MM.1S (cell line): ENCODE measurements at regions not wholly inside any gene's neighbourhood (a gene's known extent, or its start where the extent isn't known, plus 50 kb on each side); places are given as distances from the start of the nearest gene placed in this dataset.

Source experiments
- DNase-seq: peaks from one replicate; pipeline ENCODE4 v3.0.0-alpha.2; 2015
- H2AFZ ChIP-seq: fragments of 300-600 bp; sonication (generic); 2 replicates; pipeline ENCODE4 v1.6.0; 2016; ENCODE audit warnings: antibody characterized with exemption, low read length
- H3F3A ChIP-seq: fragments of 300-600 bp; sonication (generic); 2 replicates; pipeline ENCODE4 v1.6.1; 2016; ENCODE audit warnings: mild to moderate bottlenecking, antibody characterized with exemption, low read length, moderate library complexity, mixed read lengths; ENCODE audit not compliant: insufficient read depth
- H3K27ac ChIP-seq: fragments of 300-600 bp; sonication (generic); 2 replicates; pipeline ENCODE4 v1.5.1; 2016; ENCODE audit warnings: mild to moderate bottlenecking, low read length
- H3K27me3 ChIP-seq: fragments of 300-600 bp; sonication (generic); replicated peaks from 2 replicates; pipeline ENCODE4 v1.6.0; 2016; ENCODE audit warnings: low read length; ENCODE audit not compliant: insufficient read depth
- H3K36me3 ChIP-seq: fragments of 300-600 bp; sonication (generic); replicated peaks from 2 replicates; pipeline ENCODE4 v1.6.1; 2016; ENCODE audit warnings: mild to moderate bottlenecking, low read length, mixed read lengths; ENCODE audit not compliant: insufficient read depth
- H3K4me1 ChIP-seq: fragments of 300-600 bp; sonication (generic); 2 replicates; pipeline ENCODE4 v1.6.1; 2016; ENCODE audit warnings: low read length, mixed read lengths
- H3K4me2 ChIP-seq: fragments of 300-600 bp; sonication (generic); 2 replicates; pipeline ENCODE4 v1.6.0; 2016; ENCODE audit warnings: low read depth, low read length
- H3K4me3 ChIP-seq: fragments of 300-600 bp; sonication (generic); 2 replicates; pipeline ENCODE4 v1.5.1; 2016; ENCODE audit warnings: low read length, mixed read lengths
- H3K79me2 ChIP-seq: fragments of 300-600 bp; sonication (generic); 2 replicates; pipeline ENCODE4 v1.6.1; 2016; ENCODE audit warnings: mixed run types, low read length, mixed read lengths
- H3K9ac ChIP-seq: fragments of 300-600 bp; sonication (generic); 2 replicates; pipeline ENCODE4 v1.6.1; 2016; ENCODE audit warnings: low read length, mixed read lengths
- H3K9me2 ChIP-seq: fragments of 300-600 bp; sonication (generic); replicated peaks from 2 replicates; pipeline ENCODE4 v1.6.1; 2016; ENCODE audit warnings: mild to moderate bottlenecking, low read length, mixed read lengths; ENCODE audit not compliant: insufficient read depth
- H3K9me3 ChIP-seq: fragments of 300-600 bp; sonication (generic); replicated peaks from 2 replicates; pipeline ENCODE4 v1.6.1; 2016; ENCODE audit warnings: mild to moderate bottlenecking, low read length, mixed read lengths; ENCODE audit not compliant: insufficient read depth
- H4K20me1 ChIP-seq: fragments of 300-600 bp; sonication (generic); 2 replicates; pipeline ENCODE4 v1.6.1; 2016; ENCODE audit warnings: mild to moderate bottlenecking, low read length, moderate library complexity, mixed read lengths; ENCODE audit not compliant: insufficient read depth
- EZH2 ChIP-seq: fragments of 300-600 bp; sonication (generic); optimal IDR thresholded peaks from 2 replicates; pipeline ENCODE3; 2017; ENCODE audit warnings: low read depth, mild to moderate bottlenecking, antibody characterized with exemption, low read length, mixed read lengths
- EZH2phosphoT487 ChIP-seq: fragments of 300-600 bp; sonication (generic); IDR thresholded peaks from 2 replicates; pipeline ENCODE4 v1.6.1; 2018; ENCODE audit warnings: antibody characterized with exemption, low read length
- TF ChIP-seq, protein P1 (sequence below): fragments of 300-600 bp; sonication (generic); IDR thresholded peaks from 2 replicates; pipeline ENCODE4 v1.5.1; 2016; ENCODE audit warnings: antibody characterized with exemption, low read length, mixed read lengths

DNA sequence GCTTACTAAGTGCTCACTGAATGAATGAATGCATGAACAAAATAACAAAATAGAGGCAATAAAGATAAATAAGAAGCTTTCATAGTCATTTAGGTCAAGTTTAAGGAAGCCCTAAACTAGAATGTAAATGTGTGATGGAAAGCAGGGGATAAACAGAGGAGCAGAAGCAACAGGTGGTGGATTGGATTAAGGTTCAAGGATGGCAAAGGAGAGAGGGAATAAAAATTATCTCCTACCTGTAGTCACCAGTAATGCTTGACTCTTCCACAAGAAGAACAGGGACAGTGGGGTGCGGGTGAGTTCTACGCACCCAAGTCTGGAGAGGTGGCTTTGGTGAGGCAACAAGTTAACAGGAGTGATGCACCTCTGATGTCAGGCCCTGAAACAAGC lies 212.4 kb downstream of the ZIC5 start:
- H4K20me1 ChIP-seq = no peaks in the 10 kb centered on the region
- H3K4me2 ChIP-seq = no peak overlapping the region
- no peak overlapping the region for H3K27ac ChIP-seq
- DNase-seq = no peak
- H2AFZ ChIP-seq = no peak overlapping the region
- no peak overlapping the region for H3K9ac ChIP-seq
- H3F3A ChIP-seq = no peaks in the 10 kb centered on the region
- no peaks in the 10 kb centered on the region for H3K9me2 ChIP-seq
- no peaks in the 10 kb centered on the region for H3K4me1 ChIP-seq
- TF ChIP-seq EZH2phosphoT487 = no peak
- TF ChIP-seq, protein P1, sequence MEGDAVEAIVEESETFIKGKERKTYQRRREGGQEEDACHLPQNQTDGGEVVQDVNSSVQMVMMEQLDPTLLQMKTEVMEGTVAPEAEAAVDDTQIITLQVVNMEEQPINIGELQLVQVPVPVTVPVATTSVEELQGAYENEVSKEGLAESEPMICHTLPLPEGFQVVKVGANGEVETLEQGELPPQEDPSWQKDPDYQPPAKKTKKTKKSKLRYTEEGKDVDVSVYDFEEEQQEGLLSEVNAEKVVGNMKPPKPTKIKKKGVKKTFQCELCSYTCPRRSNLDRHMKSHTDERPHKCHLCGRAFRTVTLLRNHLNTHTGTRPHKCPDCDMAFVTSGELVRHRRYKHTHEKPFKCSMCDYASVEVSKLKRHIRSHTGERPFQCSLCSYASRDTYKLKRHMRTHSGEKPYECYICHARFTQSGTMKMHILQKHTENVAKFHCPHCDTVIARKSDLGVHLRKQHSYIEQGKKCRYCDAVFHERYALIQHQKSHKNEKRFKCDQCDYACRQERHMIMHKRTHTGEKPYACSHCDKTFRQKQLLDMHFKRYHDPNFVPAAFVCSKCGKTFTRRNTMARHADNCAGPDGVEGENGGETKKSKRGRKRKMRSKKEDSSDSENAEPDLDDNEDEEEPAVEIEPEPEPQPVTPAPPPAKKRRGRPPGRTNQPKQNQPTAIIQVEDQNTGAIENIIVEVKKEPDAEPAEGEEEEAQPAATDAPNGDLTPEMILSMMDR = no peak
- TF ChIP-seq EZH2 = no peak
- no peaks in the 10 kb centered on the region for H3K79me2 ChIP-seq
- no peak overlapping the region for H3K4me3 ChIP-seq
- H3K9me3 ChIP-seq = no peaks in the 10 kb centered on the region
- H3K27me3 ChIP-seq = no peaks in the 10 kb centered on the region
- no peaks in the 10 kb centered on the region for H3K36me3 ChIP-seq

DNA sequence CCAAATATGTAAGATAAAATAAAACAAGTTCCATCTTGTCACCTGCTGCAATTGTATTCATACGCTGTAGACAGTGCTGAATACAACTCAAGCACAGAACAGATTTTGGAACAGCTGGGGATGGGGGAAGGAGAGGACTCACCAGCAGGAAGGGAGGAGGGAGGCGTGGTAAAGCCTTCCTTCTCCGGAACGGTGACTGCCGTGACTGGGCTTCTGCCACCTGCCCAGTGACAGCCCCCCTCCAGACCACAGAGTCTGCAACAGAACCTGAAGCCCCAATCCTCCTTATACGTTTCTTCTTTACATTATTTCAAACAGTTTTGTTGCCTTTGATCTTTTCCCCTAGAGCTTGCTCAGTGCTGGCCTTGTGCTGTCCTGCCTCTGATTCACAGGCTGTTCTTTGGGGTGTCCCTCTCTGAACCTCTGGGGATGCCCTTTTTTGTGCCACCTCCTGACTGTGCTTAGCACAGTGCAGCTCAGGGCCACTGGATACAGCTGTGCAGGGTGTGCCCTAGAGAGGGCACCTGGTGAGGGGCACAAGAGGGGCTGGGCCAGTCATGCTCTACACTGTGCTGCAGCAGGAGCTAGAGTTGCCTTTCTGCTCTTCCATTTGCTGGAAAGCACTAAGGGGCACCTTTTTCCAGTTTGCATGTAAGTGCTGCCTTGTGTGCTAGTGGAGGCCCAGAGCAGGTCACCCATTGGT lies 213.0 kb downstream of the ZIC5 start:
- no peaks in the 10 kb centered on the region for H3K9me2 ChIP-seq
- no peaks in the 10 kb centered on the region for H3K9me3 ChIP-seq
- H3F3A ChIP-seq = no peaks in the 10 kb centered on the region
- no peak for TF ChIP-seq EZH2
- TF ChIP-seq, protein P1 = no peak
- TF ChIP-seq EZH2phosphoT487 = no peak
- no peaks in the 10 kb centered on the region for H3K27me3 ChIP-seq
- no peaks in the 10 kb centered on the region for H3K4me1 ChIP-seq
- no peaks in the 10 kb centered on the region for H3K79me2 ChIP-seq
- H3K27ac ChIP-seq = no peak overlapping the region
- H3K4me3 ChIP-seq = no peak overlapping the region
- no peak for DNase-seq
- H3K4me2 ChIP-seq = no peak overlapping the region
- no peaks in the 10 kb centered on the region for H4K20me1 ChIP-seq
- H2AFZ ChIP-seq = no peak overlapping the region
- H3K36me3 ChIP-seq = no peaks in the 10 kb centered on the region
- H3K9ac ChIP-seq = no peak overlapping the region

DNA sequence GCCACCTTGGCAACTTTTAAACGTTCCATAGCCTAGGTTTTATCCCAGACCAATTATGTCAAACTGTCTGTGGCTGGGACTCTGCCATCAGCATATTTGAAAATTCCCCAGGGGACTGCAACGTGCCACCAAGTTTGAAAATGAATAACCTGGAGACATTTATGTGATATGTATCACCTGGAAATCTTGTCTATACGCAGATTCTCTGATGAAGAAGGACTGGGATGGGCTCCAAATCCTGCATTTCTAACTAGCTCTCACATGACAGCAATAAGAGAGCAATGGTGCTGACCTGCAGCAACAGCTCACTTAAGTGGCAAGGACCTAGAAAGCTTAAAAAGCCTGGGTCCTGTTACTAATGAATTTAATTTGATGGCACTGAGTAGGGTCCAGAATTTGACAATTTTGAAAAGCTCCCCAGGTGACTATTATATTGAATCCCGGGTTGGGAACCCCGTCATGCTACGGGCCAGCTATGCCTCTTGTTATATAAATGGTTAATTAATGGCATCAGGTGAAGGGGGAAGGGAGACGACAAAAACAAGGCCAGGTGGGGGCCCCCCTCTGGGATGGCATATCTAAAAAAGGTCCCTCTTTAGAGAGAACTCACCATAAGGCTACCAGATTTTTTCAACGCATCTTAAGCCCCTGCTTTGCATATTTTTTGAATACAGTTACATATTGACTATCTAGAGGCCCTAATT lies 213.7 kb downstream of the ZIC5 start:
- Histone ChIP-seq H3K4me2 (no peak overlapping the region), H3K79me2 (no peaks in the 10 kb centered on the region), H3K9me2 (no peaks in the 10 kb centered on the region), H3K9ac (no peak overlapping the region), H3K36me3 (no peaks in the 10 kb centered on the region), H3K4me3 (no peak overlapping the region), H2AFZ (no peak overlapping the region), H4K20me1 (no peaks in the 10 kb centered on the region), H3K27ac (no peak overlapping the region), H3K27me3 (no peaks in the 10 kb centered on the region), H3K9me3 (no peaks in the 10 kb centered on the region), H3F3A (no peaks in the 10 kb centered on the region), H3K4me1 (no peaks in the 10 kb centered on the region)
- TF ChIP-seq, protein P1 = no peak
- TF ChIP-seq EZH2 (no peak), EZH2phosphoT487 (no peak)
- no peak for DNase-seq
